SU-DHL-6 (cell line): ENCODE measurements at regions not wholly inside any gene's neighbourhood (a gene's known extent, or its start where the extent isn't known, plus 50 kb on each side); places are given as distances from the start of the nearest gene placed in this dataset.

ENCODE experiments used
- CTCF ChIP-seq: fragments of 200-600 bp; sonication (generic); IDR thresholded peaks from one replicate; pipeline ENCODE4 v1.5.1; 2017; ENCODE audit warnings: antibody characterized with exemption, mild to moderate bottlenecking, low read length, moderate library complexity; ENCODE audit not compliant: insufficient read depth, poor library complexity, severe bottlenecking
- EZH2phosphoT487 ChIP-seq: fragments of 200-600 bp; sonication (generic), shearing (Covaris generic); conservative IDR thresholded peaks from 2 replicates; pipeline ENCODE4 v1.6.1; 2018; ENCODE audit warnings: mild to moderate bottlenecking, antibody characterized with exemption, low read length, moderate library complexity, mixed read lengths

GRCh38 chr10:36441557-36441956 lies 683.8 kb upstream of the ANKRD30A start:
- TF ChIP-seq CTCF: no peak
- no peak for TF ChIP-seq EZH2phosphoT487
